GM04504 (cell line): ENCODE measurements at regions not wholly inside any gene's neighbourhood (a gene's known extent, or its start where the extent isn't known, plus 50 kb on each side); places are given as distances from the start of the nearest gene placed in this dataset.

ENCODE experiments used
- DNase-seq: peaks from one replicate; pipeline ENCODE4 v3.0.0-alpha.2; 2012; ENCODE audit warnings: low read depth

DNA sequence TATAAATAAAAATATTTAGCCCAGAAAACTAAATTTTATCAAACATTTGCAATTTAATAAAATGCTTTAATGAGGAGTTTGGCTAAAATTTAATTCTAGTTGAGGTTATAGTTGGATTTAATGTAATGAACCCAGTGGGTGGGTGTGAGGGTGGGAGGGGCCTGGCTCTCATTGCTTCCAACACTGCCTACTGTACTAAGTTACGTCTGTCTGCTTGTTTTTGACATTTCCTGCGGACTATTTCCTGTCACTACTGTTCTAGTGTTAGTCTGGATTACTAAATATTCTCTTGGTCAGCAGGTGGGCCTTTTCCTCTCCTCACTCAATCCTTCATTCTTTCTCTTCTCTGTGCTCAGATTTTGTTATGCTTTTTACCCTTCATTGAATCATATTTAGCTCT, 82.5 kb upstream of the MAP3K7 start:
- no peak for DNase-seq

DNA sequence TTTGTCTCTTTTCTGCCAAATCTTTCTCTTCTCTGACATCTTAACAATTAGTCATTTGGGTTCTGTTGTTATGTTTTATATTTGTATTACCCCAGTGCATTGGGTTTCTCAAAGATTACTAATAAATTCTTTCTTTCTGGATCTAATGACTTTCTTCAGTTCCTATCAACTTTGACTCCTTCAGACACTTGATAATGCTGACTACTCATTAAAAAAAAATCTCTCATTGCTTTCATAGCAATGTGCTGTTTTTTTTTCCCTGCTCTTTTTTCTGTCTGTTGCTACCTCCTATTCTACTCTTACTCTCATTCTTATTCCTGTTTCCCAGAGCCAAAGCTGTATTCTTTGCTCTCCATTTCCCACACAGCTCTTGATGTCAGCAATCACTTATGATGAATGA, 81.3 kb upstream of the MAP3K7 start:
- no peak for DNase-seq

GRCh38 chr6:90663873-90664272, 77.0 kb upstream of the MAP3K7 start:
- no peak for DNase-seq

- no peak for DNase-seq
Measured at GRCh38 chr6:90663106-90663505, 76.2 kb upstream of the MAP3K7 start.

DNA sequence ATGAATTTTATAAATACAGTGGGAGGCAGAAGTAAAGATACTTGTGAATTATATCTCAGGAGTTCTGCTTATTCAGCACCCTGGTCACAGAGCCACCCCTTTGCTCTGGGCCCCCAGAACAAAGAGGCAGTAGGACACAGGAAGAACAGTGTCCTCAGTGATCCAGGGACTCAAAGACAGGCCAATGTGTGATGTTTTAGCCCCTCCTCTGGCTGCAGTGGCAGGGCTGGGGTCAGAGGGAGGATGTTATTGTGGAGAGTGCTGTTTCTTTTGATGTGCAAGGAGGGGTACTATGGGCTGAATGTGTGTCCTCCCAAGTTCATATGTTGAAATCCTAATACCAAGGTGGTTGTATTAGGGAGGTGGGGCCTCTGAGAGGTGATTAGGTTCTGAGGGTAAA, 74.1 kb upstream of the MAP3K7 start:
- no peak for DNase-seq

DNA sequence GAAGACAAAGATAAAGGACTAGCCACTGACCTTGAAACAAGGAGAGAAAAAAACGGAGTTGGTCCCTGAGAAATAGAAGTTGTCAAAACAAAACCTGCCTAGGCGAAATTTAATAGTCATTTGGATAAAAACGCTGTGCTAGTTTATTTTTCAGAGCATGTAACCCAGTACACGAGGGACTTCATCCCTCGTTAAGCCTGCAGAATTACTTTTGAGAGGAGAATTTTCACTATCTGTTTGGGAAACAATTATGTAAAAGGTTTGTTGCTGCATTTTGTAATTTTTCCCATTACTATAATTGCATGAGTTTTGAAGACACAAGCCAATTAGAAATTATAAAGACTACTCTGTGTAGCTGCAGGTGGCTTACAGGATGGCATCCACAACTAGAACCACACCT, 71.6 kb upstream of the MAP3K7 start:
- DNase-seq = no peak

- no peak for DNase-seq
Measured at GRCh38 chr6:90656325-90656724, 69.5 kb upstream of the MAP3K7 start.

- DNase-seq = no peak
Measured at GRCh38 chr6:90654806-90655205, 67.9 kb upstream of the MAP3K7 start.

- DNase-seq = no peak
Measured at GRCh38 chr6:90654166-90654565, 67.3 kb upstream of the MAP3K7 start.

DNA sequence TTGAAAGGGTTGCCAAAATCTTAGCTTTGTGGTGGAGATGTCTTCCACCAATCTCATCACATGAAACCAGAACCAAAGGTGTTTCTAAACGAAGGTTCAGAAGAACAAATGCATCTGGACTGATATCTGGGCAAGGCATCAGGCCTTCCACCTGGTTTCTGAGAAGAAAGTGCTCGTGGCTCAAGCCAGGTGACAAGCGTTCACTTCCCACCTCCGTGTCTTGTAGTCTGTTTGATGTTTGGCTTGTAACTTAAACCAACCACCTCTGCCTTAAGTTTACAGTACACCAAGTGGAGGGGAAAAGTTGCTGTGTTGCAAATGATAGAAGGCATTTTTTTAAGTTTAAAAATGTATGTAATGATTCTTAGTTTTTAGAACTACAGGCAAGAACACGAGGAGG, 66.9 kb upstream of the MAP3K7 start:
- no peak for DNase-seq

- no peak for DNase-seq
Measured at GRCh38 chr6:90650041-90650940, 63.4 kb upstream of the MAP3K7 start.

DNA sequence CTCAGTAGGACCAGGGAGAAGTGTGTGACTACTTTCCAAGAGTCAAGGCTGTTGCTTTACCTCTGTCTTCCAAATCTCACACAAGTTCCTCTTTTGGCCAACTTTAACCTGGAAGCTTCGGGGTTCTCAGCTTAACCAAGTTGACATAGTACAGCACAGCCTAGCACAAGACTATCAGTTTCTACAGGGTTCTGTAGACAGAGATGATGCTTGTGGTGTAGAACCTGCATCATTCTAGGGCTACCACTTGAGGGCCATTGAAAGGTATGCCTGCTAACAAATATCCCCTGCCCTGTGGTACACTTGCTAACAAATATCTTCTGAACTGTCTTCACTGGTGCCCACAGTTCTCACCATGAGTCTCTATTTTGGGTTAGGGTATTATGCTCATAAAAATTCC, 62.0 kb upstream of the MAP3K7 start:
- DNase-seq = no peak

- no peak for DNase-seq
Measured at GRCh38 chr6:90646940-90647339, 60.1 kb upstream of the MAP3K7 start.

DNA sequence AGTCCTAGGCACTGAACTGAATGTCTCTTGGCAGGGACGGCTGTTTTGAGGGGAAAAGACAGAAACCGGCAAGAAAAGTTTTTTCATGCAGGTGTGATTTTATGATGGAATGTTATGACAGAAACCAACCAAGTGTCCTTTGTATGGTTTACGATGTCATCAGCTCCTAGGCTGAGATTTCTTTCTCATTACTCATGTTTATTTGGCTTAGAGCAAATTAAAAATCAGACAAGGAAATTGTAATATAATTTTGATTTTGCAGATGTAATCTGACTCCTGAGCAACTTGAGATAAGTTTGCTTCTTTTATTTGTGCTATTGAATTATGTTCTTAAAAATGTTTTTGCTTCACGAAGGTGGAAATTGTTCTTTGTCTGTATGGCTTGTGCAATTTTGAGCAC, 58.8 kb upstream of the MAP3K7 start:
- no peak for DNase-seq

- no peak for DNase-seq
Measured at GRCh38 chr6:90644492-90644891, 57.6 kb upstream of the MAP3K7 start.

- no peak for DNase-seq
Measured at GRCh38 chr6:90643381-90643780, 56.5 kb upstream of the MAP3K7 start.

GRCh38 chr6:90637320-90637719, 50.4 kb upstream of the MAP3K7 start:
- no peak for DNase-seq
